H9 (cell line): ENCODE measurements at regions not wholly inside any gene's neighbourhood (a gene's known extent, or its start where the extent isn't known, plus 50 kb on each side); places are given as distances from the start of the nearest gene placed in this dataset.

Source experiments
- DNase-seq: peaks from one replicate; pipeline ENCODE4 v3.0.0-alpha.2; 2017
- H2AFZ ChIP-seq: one replicate; pipeline ENCODE4 v1.6.1; 2013; ENCODE audit warnings: mild to moderate bottlenecking, low read length, control low read depth, moderate library complexity
- H2AK5ac ChIP-seq: 2 replicates; pipeline ENCODE4 v1.6.1; 2013; ENCODE audit warnings: low read length, control low read depth, mixed read lengths; ENCODE audit not compliant: insufficient read length
- H2BK120ac ChIP-seq: one replicate; pipeline ENCODE4 v1.6.1; 2013; ENCODE audit warnings: low read depth, mild to moderate bottlenecking, low read length, control low read depth, inconsistent platforms; ENCODE audit not compliant: poor library complexity, severe bottlenecking
- H2BK12ac ChIP-seq: 2 replicates; pipeline ENCODE4 v1.6.1; 2013; ENCODE audit warnings: low read length, control low read depth, mixed read lengths, low read depth; ENCODE audit not compliant: insufficient read length
- H2BK15ac ChIP-seq: 2 replicates; pipeline ENCODE4 v1.6.1; 2013; ENCODE audit warnings: low read depth, low read length, control low read depth
- H2BK20ac ChIP-seq: one replicate; pipeline ENCODE4 v1.6.1; 2013; ENCODE audit warnings: low read depth, mild to moderate bottlenecking, low read length, control low read depth, inconsistent platforms; ENCODE audit not compliant: poor library complexity, severe bottlenecking
- H2BK5ac ChIP-seq: 2 replicates; pipeline ENCODE4 v1.6.1; 2013; ENCODE audit warnings: low read length, control low read depth, mixed read lengths; ENCODE audit not compliant: insufficient read length
- H3K14ac ChIP-seq: 2 replicates; pipeline ENCODE4 v1.6.1; 2013; ENCODE audit warnings: low read length, control low read depth; ENCODE audit not compliant: insufficient read depth
- H3K18ac ChIP-seq: 2 replicates; pipeline ENCODE4 v1.6.1; 2013; ENCODE audit warnings: low read depth, mild to moderate bottlenecking, mixed read lengths, low read length, control low read depth; ENCODE audit not compliant: insufficient read length
- H3K23ac ChIP-seq: 2 replicates; pipeline ENCODE4 v1.6.1; 2013; ENCODE audit warnings: low read length, control low read depth, mixed read lengths, low read depth; ENCODE audit not compliant: insufficient read length
- H3K23me2 ChIP-seq: 2 replicates; pipeline ENCODE4 v1.6.1; 2013; ENCODE audit warnings: low read depth, mild to moderate bottlenecking, mixed read lengths, low read length, control low read depth; ENCODE audit not compliant: insufficient read length, poor library complexity, severe bottlenecking
- H3K27ac ChIP-seq: 2 replicates; pipeline ENCODE4 v1.5.1; 2013; ENCODE audit warnings: low read length, control low read depth, mixed read lengths, low read depth; ENCODE audit not compliant: insufficient read length
- H3K27me3 ChIP-seq: 2 replicates; pipeline ENCODE4 v1.6.1; 2013; ENCODE audit warnings: low read length, control low read depth, inconsistent platforms; ENCODE audit not compliant: insufficient read depth
- H3K4ac ChIP-seq: 2 replicates; pipeline ENCODE4 v1.6.1; 2013; ENCODE audit warnings: low read depth, mild to moderate bottlenecking, control low read depth, inconsistent platforms, low read length, moderate library complexity
- H3K4me1 ChIP-seq: 2 replicates; pipeline ENCODE4 v1.6.1; 2013; ENCODE audit warnings: low read length, control low read depth, inconsistent platforms; ENCODE audit not compliant: insufficient read depth
- H3K4me2 ChIP-seq: 2 replicates; pipeline ENCODE4 v1.6.1; 2013; ENCODE audit warnings: low read length, control low read depth, mixed read lengths; ENCODE audit not compliant: insufficient read length, insufficient read depth
- H3K56ac ChIP-seq: 2 replicates; pipeline ENCODE4 v1.6.1; 2013; ENCODE audit warnings: low read depth, mild to moderate bottlenecking, mixed read lengths, low read length, control low read depth; ENCODE audit not compliant: insufficient read length
- H3K79me1 ChIP-seq: 2 replicates; pipeline ENCODE4 v1.6.1; 2013; ENCODE audit warnings: low read depth, mild to moderate bottlenecking, moderate library complexity, low read length, control low read depth, inconsistent platforms; ENCODE audit not compliant: insufficient read depth, poor library complexity, severe bottlenecking
- H3K79me2 ChIP-seq: 2 replicates; pipeline ENCODE4 v1.6.1; 2013; ENCODE audit warnings: low read length, control low read depth, inconsistent platforms; ENCODE audit not compliant: insufficient read depth
- H3K9ac ChIP-seq: 2 replicates; pipeline ENCODE4 v1.6.1; 2013; ENCODE audit warnings: low read length, control low read depth, mixed read lengths; ENCODE audit not compliant: insufficient read length; ENCODE audit errors: extremely low read depth
- H3K9me3 ChIP-seq: one replicate; pipeline ENCODE4 v1.6.1; 2013; ENCODE audit warnings: low read depth, low read length, inconsistent platforms; ENCODE audit not compliant: control insufficient read depth
- H3T11ph ChIP-seq: one replicate; pipeline ENCODE4 v1.6.1; 2013; ENCODE audit warnings: mild to moderate bottlenecking, low read length, control low read depth, inconsistent platforms
- H4K20me1 ChIP-seq: one replicate; pipeline ENCODE4 v1.6.1; 2013; ENCODE audit not compliant: control insufficient read depth, insufficient read length, insufficient read depth
- H4K5ac ChIP-seq: 2 replicates; pipeline ENCODE4 v1.6.1; 2013; ENCODE audit warnings: low read depth, mild to moderate bottlenecking, mixed read lengths, low read length, control low read depth; ENCODE audit not compliant: insufficient read length
- H4K8ac ChIP-seq: replicated peaks from 2 replicates; pipeline ENCODE4 v1.6.1; 2013; ENCODE audit warnings: low read length, control low read depth, mixed read lengths, low read depth; ENCODE audit not compliant: insufficient read length
- H4K91ac ChIP-seq: 2 replicates; pipeline ENCODE4 v1.6.1; 2013; ENCODE audit warnings: low read depth, mild to moderate bottlenecking, moderate library complexity, mixed read lengths, low read length, control low read depth; ENCODE audit not compliant: insufficient read length
- H3K27ac Mint-ChIP-seq, 3 experiments: 2 replicates in 2 of 3; 3 replicates in 1 of 3; pipeline ENCODE4 v1.8.0; 2020 to 2021; ENCODE audit warnings: mixed read lengths in 3 of 3, mild to moderate bottlenecking in 1 of 3, moderate library complexity in 1 of 3
- H3K27me3 Mint-ChIP-seq: 2 replicates; pipeline ENCODE4 v1.8.0; 2021; ENCODE audit warnings: low read depth, mild to moderate bottlenecking, moderate library complexity, mixed read lengths
- H3K36me3 Mint-ChIP-seq, 3 experiments: 2 replicates in 2 of 3; 3 replicates in 1 of 3; pipeline ENCODE4 v1.8.0; 2020 to 2021; ENCODE audit warnings: low read depth in 3 of 3, mixed read lengths in 3 of 3; ENCODE audit not compliant: insufficient read depth in 1 of 3
- H3K4me1 Mint-ChIP-seq, 2 experiments: 2 replicates each; pipeline ENCODE4 v1.8.0; 2020; ENCODE audit warnings: mixed read lengths in 2 of 2
- H3K4me3 Mint-ChIP-seq, 2 experiments: 2 replicates in 1 of 2; 3 replicates in 1 of 2; pipeline ENCODE4 v1.8.0; 2020 to 2021; ENCODE audit warnings: mild to moderate bottlenecking in 2 of 2, mixed read lengths in 2 of 2, moderate library complexity in 1 of 2
- H3K9me3 Mint-ChIP-seq, 2 experiments: 2 replicates in 1 of 2; 3 replicates in 1 of 2; pipeline ENCODE4 v1.8.0; 2020; ENCODE audit warnings: mild to moderate bottlenecking in 2 of 2, mixed read lengths in 2 of 2, moderate library complexity in 1 of 2
- CTCF ChIP-seq: fragments of 200-600 bp; sonication (generic); conservative IDR thresholded peaks from 3 replicates; pipeline ENCODE4 v1.8.0; 2021; ENCODE audit warnings: antibody characterized with exemption, mild to moderate bottlenecking
- WGBS: extraction: QIAGEN DNeasy Blood & Tissue Kit; methylation state at CpG from one replicate; pipeline ENCODE4 v1.1.7; 2013; ENCODE audit warnings: missing lambda C conversion rate, low lambda C conversion rate, mixed read lengths; ENCODE audit not compliant: insufficient read length; ENCODE audit errors: extremely low coverage; 5-methylcytosine and 5-hydroxymethylcytosine counted together

GRCh38 chr5:34529581-34530331, 126.4 kb upstream of the RAI14 start:
- H3K4me1 Mint-ChIP-seq = peaks cover 8% of the 10 kb centered on the region in 2 experiments
- H3K18ac ChIP-seq = no peak overlapping the region
- H3K27ac ChIP-seq = no peak overlapping the region
- H3K79me1 ChIP-seq = no peaks in the 10 kb centered on the region
- no peak overlapping the region for H4K91ac ChIP-seq
- peak overlapping the region in 1 of 3 experiments; percentile 21; a peak in 2 of 7 replicates for H3K27ac Mint-ChIP-seq
- no peak overlapping the region for H2AK5ac ChIP-seq
- WGBS = no CpG with 5 or more reads among the region's 10 CpGs
- no peaks in the 10 kb centered on the region for H4K20me1 ChIP-seq
- H3K27me3 ChIP-seq = no peaks in the 10 kb centered on the region
- no peak for DNase-seq
- H2BK5ac ChIP-seq = no peak overlapping the region
- H4K5ac ChIP-seq = no peak overlapping the region
- no peaks in the 10 kb centered on the region for H3K79me2 ChIP-seq
- H2BK20ac ChIP-seq = no peak overlapping the region
- H2AFZ ChIP-seq = peak overlapping the region; percentile 87
- no peaks in the 10 kb centered on the region for H3K36me3 Mint-ChIP-seq
- no peak overlapping the region for H3K4me3 Mint-ChIP-seq
- H3K23ac ChIP-seq = no peak overlapping the region
- H3K9me3 Mint-ChIP-seq = no peaks in the 10 kb centered on the region
- no peaks in the 10 kb centered on the region for H3K9me3 ChIP-seq
- no peak overlapping the region for H2BK15ac ChIP-seq
- no peak overlapping the region for H2BK120ac ChIP-seq
- no peak overlapping the region for H3K56ac ChIP-seq
- no peak for TF ChIP-seq CTCF
- no peaks in the 10 kb centered on the region for H3K27me3 Mint-ChIP-seq
- H4K8ac ChIP-seq = no peak overlapping the region
- no peak overlapping the region for H3K4me2 ChIP-seq
- H3K9ac ChIP-seq = no peak overlapping the region
- no peak overlapping the region for H2BK12ac ChIP-seq
- H3K23me2 ChIP-seq = no peaks in the 10 kb centered on the region
- H3T11ph ChIP-seq = no peak overlapping the region
- H3K14ac ChIP-seq = no peak overlapping the region
- no peak overlapping the region for H3K4ac ChIP-seq
- no peaks in the 10 kb centered on the region; the same call in 1 of the 2 replicates for H3K4me1 ChIP-seq
